ENCODE measurements at regions not wholly inside any gene's neighbourhood (a gene's known extent, or its start where the extent isn't known, plus 50 kb on each side); places are given as distances from the start of the nearest gene placed in this dataset.
A peak's percentile ranks its signal among the peaks of the same experiment; 100 is the strongest.

GRCh38 chr14:76582447-76582846 is 178.8 kb upstream of the VASH1 start:
- no peaks in the 10 kb centered on the region for H3K9me3 ChIP-seq
- no peak overlapping the region for H3K4me3 ChIP-seq
- DNase-seq: no peak
- intact Hi-C loops (cut with DNase I; ENCODE audit: low total_unique reads): no loop called here
- TF ChIP-seq POLR2AphosphoS5 (IDR thresholded peaks at IDR 0.05): no peak
- TF ChIP-seq POLR2A (IDR thresholded peaks at IDR 0.05): no peak
- TF ChIP-seq CTCF (IDR thresholded peaks at IDR 0.05 in 8 of 11, conservative IDR thresholded peaks at IDR 0.05 in 3 of 11): no peak
- H3K27ac ChIP-seq: no peak overlapping the region
- no peaks in the 10 kb centered on the region for H3K27me3 ChIP-seq (replicated peaks in 1 of 7)
- peaks cover 0 to 33% (median 11%) of the 10 kb centered on the region in 6 donors for H3K4me1 ChIP-seq
- 88 to 98% (median 89%) methylated on average over 1 of the region's 1 CpG for WGBS, 5 donors
- no peaks in the 10 kb centered on the region for H3K36me3 ChIP-seq

- no peaks in the 10 kb centered on the region for H3K9me3 ChIP-seq
- intact Hi-C loops (cut with DNase I; ENCODE audit: low total_unique reads): no loop called here
- 71 to 91% (median 79%) methylated on average over 1 of the region's 1 CpG for WGBS, 5 donors
- H3K27ac ChIP-seq: no peak overlapping the region
- DNase-seq: no peak
- no peaks in the 10 kb centered on the region for H3K27me3 ChIP-seq (replicated peaks in 1 of 7)
- H3K36me3 ChIP-seq: no peaks in the 10 kb centered on the region
- no peak for TF ChIP-seq POLR2AphosphoS5 (IDR thresholded peaks at IDR 0.05)
- TF ChIP-seq CTCF (IDR thresholded peaks at IDR 0.05 in 8 of 11, conservative IDR thresholded peaks at IDR 0.05 in 3 of 11): no peak
- no peak for TF ChIP-seq POLR2A (IDR thresholded peaks at IDR 0.05)
- H3K4me1 ChIP-seq: peaks cover 0 to 33% (median 11%) of the 10 kb centered on the region in 6 donors
- H3K4me3 ChIP-seq: no peak overlapping the region
These were observed 178.1 kb upstream of the VASH1 start for GRCh38 chr14:76583174-76583573.

GRCh38 chr14:76583805-76584204 is 177.5 kb upstream of the VASH1 start:
- peaks cover 0 to 33% (median 11%) of the 10 kb centered on the region in 6 donors for H3K4me1 ChIP-seq
- H3K36me3 ChIP-seq: no peaks in the 10 kb centered on the region
- TF ChIP-seq CTCF (IDR thresholded peaks at IDR 0.05 in 8 of 11, conservative IDR thresholded peaks at IDR 0.05 in 3 of 11) (no peak), POLR2AphosphoS5 (IDR thresholded peaks at IDR 0.05) (no peak), POLR2A (IDR thresholded peaks at IDR 0.05) (no peak)
- intact Hi-C loops (cut with DNase I; ENCODE audit: low total_unique reads): no loop called here
- no peaks in the 10 kb centered on the region for H3K27me3 ChIP-seq (replicated peaks in 1 of 7)
- DNase-seq: no peak
- no peak overlapping the region for H3K4me3 ChIP-seq
- WGBS, 5 donors: 72 to 92% (median 87%) methylated on average over 6 of the region's 6 CpGs
- H3K9me3 ChIP-seq: no peaks in the 10 kb centered on the region
- peak overlapping the region in 5 of 8 donors; percentile 19 to 58 (median 56) for H3K27ac ChIP-seq

GRCh38 chr14:76584271-76584702 is 177.0 kb upstream of the VASH1 start:
- 43 to 63% (median 60%) methylated on average over 9 of the region's 9 CpGs for WGBS, 5 donors

More at GRCh38 chr14:76584271-76584702, 177.0 kb upstream of the VASH1 start:
- intact Hi-C loops (cut with DNase I; ENCODE audit: low total_unique reads): no loop called here
- H3K27ac ChIP-seq: peak overlapping the region in 5 of 8 donors; percentile 19 to 58 (median 56)
- no peak for DNase-seq
- H3K9me3 ChIP-seq: no peaks in the 10 kb centered on the region
- H3K4me3 ChIP-seq: no peak overlapping the region
- no peaks in the 10 kb centered on the region for H3K36me3 ChIP-seq
- no peaks in the 10 kb centered on the region for H3K27me3 ChIP-seq (replicated peaks in 1 of 7)
- peaks cover 0 to 33% (median 11%) of the 10 kb centered on the region in 6 donors for H3K4me1 ChIP-seq
- TF ChIP-seq POLR2AphosphoS5 (IDR thresholded peaks at IDR 0.05) (peak; percentile 48 to 66 (median 60)), POLR2A (IDR thresholded peaks at IDR 0.05) (no peak), CTCF (IDR thresholded peaks at IDR 0.05 in 8 of 11, conservative IDR thresholded peaks at IDR 0.05 in 3 of 11) (no peak)
